Stimulated activated CD4-positive, alpha-beta T cell treated with anti-CD3 and anti-CD28 coated beads, Interleukin-2, amount 100 ng/mL, for 24 hours (primary cell): ENCODE measurements at regions not wholly inside any gene's neighbourhood (a gene's known extent, or its start where the extent isn't known, plus 50 kb on each side); places are given as distances from the start of the nearest gene placed in this dataset.
"Not testable (repeated sequence)": the region's sequence is repeated elsewhere in the genome, so short reads cannot be mapped to it uniquely, and the experiment has no call there.

Source experiments
- DNase-seq, 2 donors: peaks; one replicate each; pipeline ENCODE4 v3.0.0-alpha.2; 2020

GRCh38 chr14:37787879-37788494, 192.6 kb downstream of the TTC6 start:
- no peak for DNase-seq

- no peak for DNase-seq
These were observed 196.1 kb downstream of the TTC6 start for GRCh38 chr14:37791384-37792036.

- no peak for DNase-seq
These were observed 196.7 kb downstream of the TTC6 start for GRCh38 chr14:37792124-37792523.

- no peak for DNase-seq
These were observed 201.4 kb downstream of the TTC6 start for GRCh38 chr14:37796703-37797416.

- DNase-seq, result no peak
These were observed 202.2 kb downstream of the TTC6 start for GRCh38 chr14:37797675-37798074.

- DNase-seq, result no peak
These were observed 212.3 kb downstream of the TTC6 start for GRCh38 chr14:37807722-37808121.

- DNase-seq, result no peak
These were observed 214.8 kb downstream of the TTC6 start for GRCh38 chr14:37810094-37810801.

GRCh38 chr14:37813732-37814131, 218.3 kb downstream of the TTC6 start:
- no peak for DNase-seq

GRCh38 chr14:37816135-37816534, 220.7 kb downstream of the TTC6 start:
- DNase-seq, result no peak

GRCh38 chr14:37816743-37817295, 221.4 kb downstream of the TTC6 start:
- no peak for DNase-seq

- no peak for DNase-seq
These were observed 224.0 kb downstream of the TTC6 start for GRCh38 chr14:37819155-37820015.

GRCh38 chr14:37820810-37821209, 225.4 kb downstream of the TTC6 start:
- DNase-seq, result not testable (repeated sequence)

- DNase-seq, result no peak
These were observed 229.7 kb downstream of the TTC6 start for GRCh38 chr14:37824939-37825712.

- no peak for DNase-seq
These were observed 231.4 kb downstream of the TTC6 start for GRCh38 chr14:37826869-37827268.

GRCh38 chr14:37830271-37830670, 234.8 kb downstream of the TTC6 start:
- DNase-seq, result no peak

GRCh38 chr14:37834275-37834674, 238.8 kb downstream of the TTC6 start:
- DNase-seq, result no peak

- DNase-seq, result not testable (repeated sequence)
These were observed 243.3 kb downstream of the TTC6 start for GRCh38 chr14:37838778-37839177.

- not testable (repeated sequence) for DNase-seq
These were observed 245.6 kb downstream of the TTC6 start for GRCh38 chr14:37841039-37841438.

- no peak for DNase-seq
These were observed 246.7 kb downstream of the TTC6 start for GRCh38 chr14:37842106-37842505.

- DNase-seq, result no peak
These were observed 248.7 kb downstream of the TTC6 start for GRCh38 chr14:37843954-37844607.

- no peak for DNase-seq
These were observed 249.2 kb downstream of the TTC6 start for GRCh38 chr14:37844614-37845013.
